Fibroblast of upper back skin (primary cell): ENCODE measurements at regions not wholly inside any gene's neighbourhood (a gene's known extent, or its start where the extent isn't known, plus 50 kb on each side); places are given as distances from the start of the nearest gene placed in this dataset.
A peak's percentile ranks its signal among the peaks of the same experiment; 100 is the strongest.
"Not testable (repeated sequence)": the region's sequence is repeated elsewhere in the genome, so short reads cannot be mapped to it uniquely, and the experiment has no call there.

Experiments
- DNase-seq: peaks from one replicate; pipeline ENCODE4 v3.0.0-alpha.2; 2013

GRCh38 chr12:19671695-19672094 is 232.4 kb downstream of the AEBP2 start:
- no peak for DNase-seq

GRCh38 chr12:19674437-19674836 is 235.1 kb downstream of the AEBP2 start:
- no peak for DNase-seq

- no peak for DNase-seq
Measured at GRCh38 chr12:19675361-19675760, 236.1 kb downstream of the AEBP2 start.

- not testable (repeated sequence) for DNase-seq
Measured at GRCh38 chr12:19678501-19678900, 239.2 kb downstream of the AEBP2 start.

- no peak for DNase-seq
Measured at GRCh38 chr12:19681007-19681406, 241.7 kb downstream of the AEBP2 start.

GRCh38 chr12:19683178-19683927 is 244.1 kb downstream of the AEBP2 start:
- DNase-seq: peak; percentile 82

- DNase-seq: no peak
Measured at GRCh38 chr12:19687371-19687770, 248.1 kb downstream of the AEBP2 start.

- no peak for DNase-seq
Measured at GRCh38 chr12:19688532-19688931, 249.2 kb downstream of the AEBP2 start.

GRCh38 chr12:19689226-19689625 is 249.9 kb downstream of the AEBP2 start:
- no peak for DNase-seq

GRCh38 chr12:19689801-19690472 is 250.6 kb downstream of the AEBP2 start:
- DNase-seq: no peak

GRCh38 chr12:19692091-19692490 is 252.8 kb downstream of the AEBP2 start:
- DNase-seq: no peak

- DNase-seq: no peak
Measured at GRCh38 chr12:19692566-19692965, 253.3 kb downstream of the AEBP2 start.

- DNase-seq: peak; percentile 33
Measured at GRCh38 chr12:19694627-19695026, 255.3 kb downstream of the AEBP2 start.

GRCh38 chr12:19695244-19696098 is 256.2 kb downstream of the AEBP2 start:
- DNase-seq: peak; percentile 28

- no peak for DNase-seq
Measured at GRCh38 chr12:19700969-19701368, 261.7 kb downstream of the AEBP2 start.

- DNase-seq: peak; percentile 37
Measured at GRCh38 chr12:19704966-19705365, 265.7 kb downstream of the AEBP2 start.

- peak; percentile 85 for DNase-seq
Measured at GRCh38 chr12:19706936-19707335, 267.6 kb downstream of the AEBP2 start.

GRCh38 chr12:19707948-19708409 is 268.7 kb downstream of the AEBP2 start:
- DNase-seq: peak; percentile 52

- DNase-seq: peak; percentile 18
Measured at GRCh38 chr12:19709889-19710288, 270.6 kb downstream of the AEBP2 start.

- DNase-seq: peak; percentile 73
Measured at GRCh38 chr12:19710811-19711793, 271.8 kb downstream of the AEBP2 start.

GRCh38 chr12:19712041-19712440 is 272.7 kb downstream of the AEBP2 start:
- DNase-seq: peak; percentile 72

- DNase-seq: no peak
Measured at GRCh38 chr12:19718401-19718800, 279.1 kb downstream of the AEBP2 start.
